GM12891 (cell line): ENCODE measurements at regions not wholly inside any gene's neighbourhood (a gene's known extent, or its start where the extent isn't known, plus 50 kb on each side); places are given as distances from the start of the nearest gene placed in this dataset.

Experiments used
- PAX5 ChIP-seq: IDR thresholded peaks from 2 replicates; pipeline ENCODE4 v1.6.1; 2011; ENCODE audit warnings: low read length, moderate library complexity, mild to moderate bottlenecking; ENCODE audit not compliant: insufficient read depth, severe bottlenecking
- POLR2A ChIP-seq: IDR thresholded peaks from 2 replicates; pipeline ENCODE4 v1.6.1; 2011; ENCODE audit warnings: low read depth, low read length, control low read depth
- POLR2AphosphoS5 ChIP-seq: IDR thresholded peaks from 2 replicates; pipeline ENCODE4 v1.6.1; 2011; ENCODE audit warnings: low read depth, low read length, control low read depth
- POU2F2 ChIP-seq: IDR thresholded peaks from 2 replicates; pipeline ENCODE4 v1.6.1; 2011; ENCODE audit warnings: low read depth, mild to moderate bottlenecking, control low read depth, low read length, moderate library complexity
- SPI1 ChIP-seq: IDR thresholded peaks from 2 replicates; pipeline ENCODE4 v1.6.1; 2011; ENCODE audit warnings: low read depth, low read length, control low read depth
- TAF1 ChIP-seq: IDR thresholded peaks from 2 replicates; pipeline ENCODE4 v1.6.1; 2011; ENCODE audit warnings: low read depth, low read length, control low read depth

DNA sequence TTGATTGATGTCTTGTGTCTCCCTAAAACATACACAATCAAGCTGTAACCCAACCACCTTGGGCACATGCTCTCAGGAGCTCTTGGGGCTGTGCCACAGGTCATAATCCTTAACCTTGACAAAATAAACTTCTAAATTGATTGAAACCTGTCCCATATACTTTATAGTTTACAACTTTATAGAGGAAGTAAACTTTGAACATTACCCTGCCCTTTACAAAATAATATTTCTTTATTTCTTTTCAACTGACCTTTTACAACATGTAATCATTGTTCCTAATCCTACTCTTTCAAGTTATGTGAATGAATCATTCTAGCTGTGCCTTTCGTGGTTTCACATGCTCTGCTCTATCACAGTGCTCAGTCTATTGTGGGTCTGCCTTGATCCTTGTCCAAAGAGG is 118.3 kb upstream of the ATP1A1 start:
- TF ChIP-seq POLR2A (no peak), POLR2AphosphoS5 (no peak), SPI1 (no peak), TAF1 (no peak), PAX5 (no peak), POU2F2 (no peak)
